IMR-90 (cell line): ENCODE measurements at regions not wholly inside any gene's neighbourhood (a gene's known extent, or its start where the extent isn't known, plus 50 kb on each side); places are given as distances from the start of the nearest gene placed in this dataset.

Source experiments
- ATAC-seq: fragments of 200-7000 bp; cut with Tn5 transposase; 2 replicates; pipeline ENCODE4 v1.9.1; 2020; ENCODE audit warnings: low read depth, mild to moderate bottlenecking, moderate library complexity
- BruUV-seq: library from RNA; stranded (reverse); fragments of 400-500 nt; replicated peaks from 2 replicates; lab custom pipeline; 2021; lab: Mats Ljungman, UMichigan
- CTCF ChIA-PET: fragments of 300-600 bp; formaldehyde crosslinking; extraction: SDS; loops from one replicate; lab custom pipeline; 2021; ENCODE audit warnings: antibody characterized with exemption; lab: Yijun Ruan, JAX
- POLR2A ChIA-PET: fragments of 300-600 bp; sonication (Branson Sonifier 250); formaldehyde crosslinking; loops from one replicate; lab custom pipeline; 2022; ENCODE audit warnings: antibody characterized with exemption; ENCODE audit not compliant: unreplicated experiment; lab: Charles Lee
- DNase-seq: peaks from one replicate; pipeline ENCODE4 v3.0.0; 2013
- H2AFZ ChIP-seq: replicated peaks from 2 replicates; pipeline ENCODE3; 2013; ENCODE audit warnings: low read length, mild to moderate bottlenecking; ENCODE audit not compliant: poor library complexity
- H2AK5ac ChIP-seq: 2 replicates; pipeline ENCODE4 v1.6.1; 2013; ENCODE audit warnings: low read depth, low read length, inconsistent platforms
- H2AK9ac ChIP-seq: replicated peaks from 2 replicates; pipeline ENCODE3; 2013; ENCODE audit warnings: mild to moderate bottlenecking, low read depth, low read length, moderate library complexity; ENCODE audit not compliant: poor library complexity
- H2BK120ac ChIP-seq: 2 replicates; pipeline ENCODE4 v1.6.1; 2013; ENCODE audit warnings: low read depth, low read length, inconsistent platforms
- H2BK15ac ChIP-seq: 3 replicates; pipeline ENCODE4 v1.6.1; 2013; ENCODE audit warnings: low read depth, low read length, inconsistent platforms
- H2BK20ac ChIP-seq: 2 replicates; pipeline ENCODE4 v1.6.1; 2013; ENCODE audit warnings: low read depth, mild to moderate bottlenecking, inconsistent platforms, low read length, moderate library complexity
- H2BK5ac ChIP-seq: 2 replicates; pipeline ENCODE4 v1.6.1; 2013; ENCODE audit warnings: mild to moderate bottlenecking, low read depth, low read length, inconsistent platforms; ENCODE audit not compliant: poor library complexity, severe bottlenecking
- H3K14ac ChIP-seq: replicated peaks from 2 replicates; pipeline ENCODE4 v1.6.1; 2013; ENCODE audit warnings: low read depth, low read length, inconsistent platforms
- H3K18ac ChIP-seq: 2 replicates; pipeline ENCODE4 v1.6.1; 2013; ENCODE audit warnings: low read depth, low read length, control low read depth
- H3K23ac ChIP-seq: 2 replicates; pipeline ENCODE4 v1.6.1; 2013; ENCODE audit warnings: low read depth, low read length, inconsistent platforms
- H3K27ac ChIP-seq: 2 replicates; pipeline ENCODE4 v1.5.1; 2013; ENCODE audit warnings: mild to moderate bottlenecking, control low read depth, low read length; ENCODE audit not compliant: insufficient read depth
- H3K27me3 ChIP-seq: 2 replicates; pipeline ENCODE4 v1.6.1; 2013; ENCODE audit warnings: low read length; ENCODE audit not compliant: control insufficient read depth, insufficient read depth
- H3K36me3 ChIP-seq: 2 replicates; pipeline ENCODE4 v1.6.1; 2013; ENCODE audit warnings: low read length, mixed read lengths; ENCODE audit not compliant: control insufficient read depth, insufficient read depth
- H3K4ac ChIP-seq: 2 replicates; pipeline ENCODE4 v1.6.1; 2013; ENCODE audit warnings: low read depth, low read length, inconsistent platforms
- H3K4me1 ChIP-seq: 2 replicates; pipeline ENCODE4 v1.6.1; 2013; ENCODE audit warnings: low read length, mixed read lengths; ENCODE audit not compliant: control insufficient read depth, insufficient read depth
- H3K4me2 ChIP-seq: 2 replicates; pipeline ENCODE4 v1.6.1; 2013; ENCODE audit warnings: low read depth, mild to moderate bottlenecking, control low read depth, low read length, moderate library complexity
- H3K4me3 ChIP-seq: 2 replicates; pipeline ENCODE4 v1.5.1; 2013; ENCODE audit warnings: low read depth, mild to moderate bottlenecking, control low read depth, low read length, moderate library complexity; ENCODE audit not compliant: insufficient read depth
- H3K56ac ChIP-seq: 2 replicates; pipeline ENCODE4 v1.6.1; 2013; ENCODE audit warnings: low read length, inconsistent platforms; ENCODE audit not compliant: insufficient read depth; ENCODE audit errors: extremely low read depth
- H3K79me1 ChIP-seq, 2 experiments: 2 replicates each; pipeline ENCODE4 v1.6.1; 2013; ENCODE audit warnings: low read length in 2 of 2, inconsistent platforms in 1 of 2, low read depth in 1 of 2
- H3K9ac ChIP-seq: 2 replicates; pipeline ENCODE4 v1.6.1; 2013; ENCODE audit warnings: low read depth, low read length, control low read depth
- H3K9me1 ChIP-seq: 2 replicates; pipeline ENCODE4 v1.6.1; 2013; ENCODE audit warnings: low read length, inconsistent platforms; ENCODE audit not compliant: insufficient read depth
- H3K9me3 ChIP-seq: 2 replicates; pipeline ENCODE4 v1.6.1; 2013; ENCODE audit warnings: low read length; ENCODE audit not compliant: control insufficient read depth, insufficient read depth
- H4K20me1 ChIP-seq: 2 replicates; pipeline ENCODE4 v1.6.1; 2013; ENCODE audit warnings: low read length, inconsistent platforms; ENCODE audit not compliant: insufficient read depth
- H4K5ac ChIP-seq: 2 replicates; pipeline ENCODE4 v1.6.1; 2013; ENCODE audit warnings: mild to moderate bottlenecking, low read depth, low read length, control low read depth
- H4K8ac ChIP-seq, 2 experiments: 2 replicates each; pipeline ENCODE4 v1.6.1; 2013; ENCODE audit warnings: low read depth in 2 of 2, low read length in 2 of 2, control low read depth in 1 of 2, inconsistent platforms in 1 of 2
- H4K91ac ChIP-seq: 2 replicates; pipeline ENCODE4 v1.6.1; 2013; ENCODE audit warnings: low read depth, low read length, inconsistent platforms; ENCODE audit not compliant: insufficient read depth
- BHLHE40 ChIP-seq: fragments of 150-350 bp; IDR thresholded peaks from 2 replicates; pipeline ENCODE4 v1.6.1; 2016; ENCODE audit warnings: mild to moderate bottlenecking, low read depth, low read length
- CEBPB ChIP-seq: IDR thresholded peaks from 2 replicates; pipeline ENCODE4 v1.6.1; 2012; ENCODE audit warnings: low read depth, low read length, improper control_type of control experiment
- ELK1 ChIP-seq: fragments of 150-350 bp; IDR thresholded peaks from 2 replicates; pipeline ENCODE4 v1.6.1; 2016; ENCODE audit warnings: low read depth, mild to moderate bottlenecking, low read length, moderate library complexity, borderline replicate concordance
- FOS ChIP-seq: fragments of 150-350 bp; IDR thresholded peaks from 2 replicates; pipeline ENCODE4 v1.6.1; 2016; ENCODE audit warnings: low read depth, low read length
- MAFK ChIP-seq: IDR thresholded peaks from 2 replicates; pipeline ENCODE4 v1.6.1; 2012; ENCODE audit warnings: low read depth, low read length, improper control_type of control experiment
- MXI1 ChIP-seq: IDR thresholded peaks from 2 replicates; pipeline ENCODE4 v1.6.1; 2012; ENCODE audit warnings: low read depth, mild to moderate bottlenecking, low read length, moderate library complexity, borderline replicate concordance
- NFE2L2 ChIP-seq: fragments of 150-350 bp; IDR thresholded peaks from 2 replicates; pipeline ENCODE4 v1.6.1; 2016; ENCODE audit warnings: low read depth, mild to moderate bottlenecking, low read length
- RAD21 ChIP-seq: IDR thresholded peaks from 2 replicates; pipeline ENCODE4 v1.6.1; 2012; ENCODE audit warnings: low read length, improper control_type of control experiment
- RCOR1 ChIP-seq: IDR thresholded peaks from 2 replicates; pipeline ENCODE4 v1.6.1; 2012; ENCODE audit warnings: mild to moderate bottlenecking, low read length, improper control_type of control experiment; ENCODE audit not compliant: insufficient replicate concordance
- RFX5 ChIP-seq: IDR thresholded peaks from 2 replicates; pipeline ENCODE4 v1.8.0; 2012; ENCODE audit warnings: low read depth, mild to moderate bottlenecking, low read length, moderate library complexity
- SMC3 ChIP-seq: fragments of 150-350 bp; IDR thresholded peaks from 2 replicates; pipeline ENCODE4 v1.6.1; 2016; ENCODE audit warnings: low read depth, mild to moderate bottlenecking, antibody characterized with exemption, low read length, moderate library complexity
- USF2 ChIP-seq: fragments of 150-350 bp; IDR thresholded peaks from 2 replicates; pipeline ENCODE4 v1.6.1; 2017; ENCODE audit warnings: mild to moderate bottlenecking, antibody characterized with exemption, low read length, low read depth
- WGBS, 2 experiments: methylation state at CpG; one replicate each; pipeline versions ENCODE4 v1.1.5 to v1.1.7; 2013; ENCODE audit warnings: missing lambda C conversion rate in 2 of 2; ENCODE audit not compliant: insufficient read length in 1 of 2; ENCODE audit errors: extremely low coverage in 2 of 2; 5-methylcytosine and 5-hydroxymethylcytosine counted together
- dilution Hi-C: fragments of 300-500 bp; cut with HindIII; formaldehyde crosslinking; loops from one replicate; pipeline ENCODE4 v1.14.3; 2018; ENCODE audit warnings: low sequenced_read_pairs; ENCODE audit not compliant: unreplicated experiment
- in situ Hi-C: fragments of 300-500 bp; cut with MboI; formaldehyde crosslinking; loops from 3 replicates; pipeline ENCODE4 v1.14.3; 2019; ENCODE audit warnings: low sequenced_read_pairs, inconsistent platforms, mixed read lengths
- intact Hi-C: fragments of 100-400 bp; cut with micrococcal nuclease; formaldehyde crosslinking; loops from 2 replicates; pipeline ENCODE4 v1.10.0; 2022

- Histone ChIP-seq H3K18ac (no peak overlapping the region; the same call in 1 of the 2 replicates), H3K4ac (peak overlapping the region; percentile 9; the same call in 1 of the 2 replicates), H3K4me3 (no peak overlapping the region), H2BK5ac (no peak overlapping the region), H2AK5ac (no peak overlapping the region), H3K9ac (no peak overlapping the region), H4K91ac (no peak overlapping the region), H3K79me1 (no peaks in the 10 kb centered on the region), H3K56ac (no peak overlapping the region), H2BK120ac (0 out of 2 replicates have a peak overlapping the region, but pooled peaks have one; percentile 26), H3K4me1 (no peaks in the 10 kb centered on the region), H2AFZ (no peak overlapping the region), H4K8ac (no peak overlapping the region), H3K9me3 (no peaks in the 10 kb centered on the region), H3K23ac (no peak overlapping the region), H2AK9ac (no peak overlapping the region), H4K5ac (no peak overlapping the region), H2BK20ac (no peak overlapping the region), H3K27me3 (no peaks in the 10 kb centered on the region), H3K27ac (no peak overlapping the region), H2BK15ac (no peak overlapping the region), H3K14ac (no peak overlapping the region), H4K20me1 (no peaks in the 10 kb centered on the region), H3K4me2 (no peak overlapping the region), H3K36me3 (no peaks in the 10 kb centered on the region), H3K9me1 (no peaks in the 10 kb centered on the region; the same call in 1 of the 2 replicates)
- dilution Hi-C loops = no loop called here
- TF ChIP-seq CEBPB (peak; percentile 96), RAD21 (no peak), MXI1 (peak; percentile 98), USF2 (peak; percentile 73; the same call in 1 of the 2 replicates), RFX5 (peak; percentile 78), MAFK (peak; percentile 83), NFE2L2 (peak; percentile 96), FOS (peak; percentile 93), ELK1 (no peak), RCOR1 (peak; percentile 66), SMC3 (no peak), BHLHE40 (peak; percentile 98)
- in situ Hi-C loops = no loop called here
- intact Hi-C loops = no loop called here
- CTCF ChIA-PET = interaction anchor here (0.7 kb wide), 1 partner anchor 64 kb away, joined by 3 read pairs; no protein-coding TSS in a partner anchor
- WGBS, 2 experiments = 0% methylated on average over 1 of the region's 2 CpGs; no CpG with 5 or more reads in 1 of the 2 experiments
- DNase-seq (peak; percentile 99), ATAC-seq (peak; percentile 82)
- POLR2A ChIA-PET = no interaction called here
- BruUV-seq = no TSS peak
Observed at GRCh38 chr3:99108508-99108907, 207.0 kb upstream of the DCBLD2 start.
